Hepatocyte (in vitro differentiated cells): ENCODE measurements at regions not wholly inside any gene's neighbourhood (a gene's known extent, or its start where the extent isn't known, plus 50 kb on each side); places are given as distances from the start of the nearest gene placed in this dataset.

Source experiments
- DNase-seq: peaks from one replicate; pipeline ENCODE4 v3.0.0-alpha.2; 2016; ENCODE audit warnings: low spot score
- H2AFZ ChIP-seq: fragments of 200-600 bp; sonication (generic); 2 replicates; pipeline ENCODE4 v1.6.0; 2016; ENCODE audit warnings: antibody characterized with exemption, mild to moderate bottlenecking
- H3K27ac ChIP-seq: fragments of 200-600 bp; sonication (generic); 2 replicates; pipeline ENCODE4 v1.5.1; 2016; ENCODE audit warnings: mild to moderate bottlenecking
- H3K27me3 ChIP-seq: fragments of 200-600 bp; sonication (generic); 2 replicates; pipeline ENCODE4 v1.6.1; 2016
- H3K36me3 ChIP-seq: fragments of 200-600 bp; sonication (generic); replicated peaks from 2 replicates; pipeline ENCODE4 v1.5.1; 2016; ENCODE audit warnings: low read depth; ENCODE audit not compliant: insufficient read depth
- H3K4me1 ChIP-seq: fragments of 200-600 bp; sonication (generic); 2 replicates; pipeline ENCODE4 v1.5.1; 2016; ENCODE audit warnings: mild to moderate bottlenecking, moderate library complexity; ENCODE audit not compliant: insufficient read depth
- H3K4me2 ChIP-seq: fragments of 200-600 bp; sonication (generic); 2 replicates; pipeline ENCODE4 v1.6.0; 2016
- H3K4me3 ChIP-seq: fragments of 200-600 bp; sonication (generic); 2 replicates; pipeline ENCODE4 v1.5.1; 2016; ENCODE audit warnings: mild to moderate bottlenecking
- H3K79me2 ChIP-seq: fragments of 200-600 bp; sonication (generic); 2 replicates; pipeline ENCODE4 v1.6.0; 2017; ENCODE audit warnings: mild to moderate bottlenecking
- H3K9me2 ChIP-seq: fragments of 200-600 bp; sonication (generic); replicated peaks from 2 replicates; pipeline ENCODE4 v1.6.0; 2017; ENCODE audit warnings: mild to moderate bottlenecking; ENCODE audit not compliant: insufficient read depth
- H3K9me3 ChIP-seq: fragments of 200-600 bp; sonication (generic); 2 replicates; pipeline ENCODE4 v1.5.1; 2016; ENCODE audit warnings: low read depth, mild to moderate bottlenecking
- H4K20me1 ChIP-seq: fragments of 200-600 bp; sonication (generic); 2 replicates; pipeline ENCODE4 v1.6.0; 2016; ENCODE audit warnings: mild to moderate bottlenecking; ENCODE audit not compliant: insufficient read depth, poor library complexity, severe bottlenecking
- EZH2 ChIP-seq: fragments of 200-600 bp; sonication (generic); IDR thresholded peaks from 2 replicates; pipeline ENCODE4 v1.6.1; 2016; ENCODE audit warnings: antibody characterized with exemption, mild to moderate bottlenecking, borderline replicate concordance
- EZH2phosphoT487 ChIP-seq: fragments of 200-600 bp; sonication (generic); IDR thresholded peaks from one replicate; pipeline ENCODE4 v1.6.1; 2018; ENCODE audit warnings: antibody characterized with exemption, mild to moderate bottlenecking, low read depth, moderate library complexity; ENCODE audit not compliant: unreplicated experiment, severe bottlenecking
- WGBS: methylation state at CpG from one replicate; pipeline ENCODE4 v1.1.6; 2016; ENCODE audit warnings: low lambda C conversion rate; ENCODE audit errors: missing lambda C conversion rate; 5-methylcytosine and 5-hydroxymethylcytosine counted together
- TF ChIP-seq, protein P1 (sequence below): fragments of 200-600 bp; sonication (generic); IDR thresholded peaks from 2 replicates; pipeline ENCODE4 v1.5.1; 2016; ENCODE audit warnings: antibody characterized with exemption, mild to moderate bottlenecking; ENCODE audit not compliant: poor library complexity

GRCh38 chr12:90574676-90575075, 380.3 kb downstream of the CCER1 start:
- Histone ChIP-seq H3K4me2 (no peak overlapping the region), H3K27ac (no peak overlapping the region), H3K79me2 (no peaks in the 10 kb centered on the region), H3K36me3 (no peaks in the 10 kb centered on the region), H3K4me3 (no peak overlapping the region), H2AFZ (no peak overlapping the region), H3K9me3 (no peaks in the 10 kb centered on the region), H3K9me2 (no peaks in the 10 kb centered on the region), H4K20me1 (no peaks in the 10 kb centered on the region), H3K4me1 (no peaks in the 10 kb centered on the region), H3K27me3 (no peaks in the 10 kb centered on the region)
- WGBS = 81% methylated on average over 2 of the region's 2 CpGs
- TF ChIP-seq EZH2 = no peak
- TF ChIP-seq, protein P1, sequence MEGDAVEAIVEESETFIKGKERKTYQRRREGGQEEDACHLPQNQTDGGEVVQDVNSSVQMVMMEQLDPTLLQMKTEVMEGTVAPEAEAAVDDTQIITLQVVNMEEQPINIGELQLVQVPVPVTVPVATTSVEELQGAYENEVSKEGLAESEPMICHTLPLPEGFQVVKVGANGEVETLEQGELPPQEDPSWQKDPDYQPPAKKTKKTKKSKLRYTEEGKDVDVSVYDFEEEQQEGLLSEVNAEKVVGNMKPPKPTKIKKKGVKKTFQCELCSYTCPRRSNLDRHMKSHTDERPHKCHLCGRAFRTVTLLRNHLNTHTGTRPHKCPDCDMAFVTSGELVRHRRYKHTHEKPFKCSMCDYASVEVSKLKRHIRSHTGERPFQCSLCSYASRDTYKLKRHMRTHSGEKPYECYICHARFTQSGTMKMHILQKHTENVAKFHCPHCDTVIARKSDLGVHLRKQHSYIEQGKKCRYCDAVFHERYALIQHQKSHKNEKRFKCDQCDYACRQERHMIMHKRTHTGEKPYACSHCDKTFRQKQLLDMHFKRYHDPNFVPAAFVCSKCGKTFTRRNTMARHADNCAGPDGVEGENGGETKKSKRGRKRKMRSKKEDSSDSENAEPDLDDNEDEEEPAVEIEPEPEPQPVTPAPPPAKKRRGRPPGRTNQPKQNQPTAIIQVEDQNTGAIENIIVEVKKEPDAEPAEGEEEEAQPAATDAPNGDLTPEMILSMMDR = no peak
- TF ChIP-seq EZH2phosphoT487 = no peak
- no peak for DNase-seq

GRCh38 chr12:90572778-90573177, 382.2 kb downstream of the CCER1 start:
- Histone ChIP-seq H3K4me3 (no peak overlapping the region), H3K27me3 (no peaks in the 10 kb centered on the region), H4K20me1 (no peaks in the 10 kb centered on the region), H3K4me1 (no peaks in the 10 kb centered on the region), H3K79me2 (no peaks in the 10 kb centered on the region), H3K36me3 (no peaks in the 10 kb centered on the region), H3K27ac (no peak overlapping the region), H3K9me3 (no peaks in the 10 kb centered on the region), H2AFZ (no peak overlapping the region), H3K4me2 (no peak overlapping the region), H3K9me2 (no peaks in the 10 kb centered on the region)
- WGBS = 58% methylated on average over 1 of the region's 1 CpG
- TF ChIP-seq EZH2phosphoT487 (no peak), EZH2 (no peak)
- TF ChIP-seq, protein P1 = no peak
- DNase-seq = no peak

- Histone ChIP-seq H3K27ac (no peak overlapping the region), H3K4me1 (no peaks in the 10 kb centered on the region), H3K36me3 (no peaks in the 10 kb centered on the region), H4K20me1 (no peaks in the 10 kb centered on the region), H3K4me2 (no peak overlapping the region), H2AFZ (no peak overlapping the region), H3K9me2 (no peaks in the 10 kb centered on the region), H3K79me2 (no peaks in the 10 kb centered on the region), H3K27me3 (no peaks in the 10 kb centered on the region), H3K9me3 (no peaks in the 10 kb centered on the region), H3K4me3 (no peak overlapping the region)
- no peak for TF ChIP-seq EZH2phosphoT487
- TF ChIP-seq, protein P1 = no peak
- TF ChIP-seq EZH2 = no peak
- no peak for DNase-seq
- WGBS = 77% methylated on average over 1 of the region's 1 CpG
Measured at GRCh38 chr12:90569685-90570084, 385.3 kb downstream of the CCER1 start.

DNA sequence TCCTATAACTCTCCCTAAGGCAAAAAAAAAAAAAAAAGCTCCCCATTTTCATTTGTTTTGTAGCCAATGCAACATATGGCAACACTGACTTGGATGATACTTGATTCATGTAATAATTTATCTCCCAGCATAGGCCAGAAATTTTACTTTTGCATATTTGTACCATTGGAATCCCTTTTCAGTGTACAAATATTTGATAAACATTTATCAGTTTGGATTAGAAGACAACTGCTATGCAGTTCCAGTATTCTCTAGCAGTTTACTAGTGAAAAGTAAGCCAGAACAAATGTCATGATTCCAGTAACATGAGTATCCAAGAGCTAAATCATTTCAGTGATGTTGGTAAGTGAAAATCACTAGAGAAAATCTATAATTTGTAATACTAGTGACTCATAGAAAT, 392.3 kb downstream of the CCER1 start:
- TF ChIP-seq EZH2 = no peak
- TF ChIP-seq, protein P1 = no peak
- no peak for TF ChIP-seq EZH2phosphoT487
- Histone ChIP-seq H3K36me3 (no peaks in the 10 kb centered on the region), H3K4me2 (no peak overlapping the region), H3K9me3 (no peaks in the 10 kb centered on the region), H3K4me3 (no peak overlapping the region), H3K27me3 (no peaks in the 10 kb centered on the region), H3K79me2 (no peaks in the 10 kb centered on the region), H3K27ac (no peak overlapping the region), H4K20me1 (no peaks in the 10 kb centered on the region), H2AFZ (no peak overlapping the region), H3K9me2 (no peaks in the 10 kb centered on the region), H3K4me1 (peaks cover 3% of the 10 kb centered on the region)
- DNase-seq = no peak
